HG03135 (cell line): ENCODE measurements at regions not wholly inside any gene's neighbourhood (a gene's known extent, or its start where the extent isn't known, plus 50 kb on each side); places are given as distances from the start of the nearest gene placed in this dataset.
"Not testable (repeated sequence)": the region's sequence is repeated elsewhere in the genome, so short reads cannot be mapped to it uniquely, and the experiment has no call there.

Experiments used
- ATAC-seq: cut with Tn5 transposase; IDR thresholded peaks from one replicate; pipeline ENCODE4 v1.9.1; 2021; ENCODE audit warnings: mild to moderate bottlenecking, moderate library complexity; ENCODE audit not compliant: unreplicated experiment

GRCh38 chr7:150169943-150170490, 153.1 kb upstream of the LRRC61 start:
- ATAC-seq: not testable (repeated sequence)

DNA sequence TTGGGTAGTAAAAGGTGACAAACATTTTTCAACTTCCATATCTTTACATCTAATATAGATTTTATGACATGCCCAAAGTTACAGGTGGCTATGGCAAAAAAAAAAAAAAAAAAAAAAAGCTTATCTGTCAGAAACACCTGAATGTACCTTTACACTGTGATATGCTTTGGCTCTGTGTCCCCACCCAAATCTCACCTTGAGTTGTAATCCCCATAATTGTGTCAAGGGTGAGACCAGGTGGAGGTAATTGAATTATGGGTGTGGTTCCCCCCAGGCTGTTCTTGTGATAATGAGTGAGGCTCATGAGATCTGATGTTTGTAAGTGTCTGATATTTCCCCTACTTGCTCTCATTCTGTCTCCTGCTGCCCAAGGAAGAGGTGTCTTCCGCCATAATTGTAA, 139.6 kb upstream of the LRRC61 start:
- ATAC-seq: not testable (repeated sequence)

- ATAC-seq: peak; percentile 77
These were observed 133.2 kb upstream of the LRRC61 start for GRCh38 chr7:150189963-150190362.

GRCh38 chr7:150192541-150192940, 130.6 kb upstream of the LRRC61 start:
- not testable (repeated sequence) for ATAC-seq

- ATAC-seq: not testable (repeated sequence)
These were observed 129.3 kb upstream of the LRRC61 start for GRCh38 chr7:150193866-150194265.
